Activated T-cell treated with anti-CD3 and anti-CD28 coated beads for 1 hour (primary cell): ENCODE measurements at regions not wholly inside any gene's neighbourhood (a gene's known extent, or its start where the extent isn't known, plus 50 kb on each side); places are given as distances from the start of the nearest gene placed in this dataset.

Experiments used
- DNase-seq: peaks from one replicate; pipeline ENCODE4 v3.0.0-alpha.2; 2020; ENCODE audit warnings: low read depth

GRCh38 chr3:193754719-193755118 lies 161.7 kb downstream of the OPA1 start:
- DNase-seq = no peak

- DNase-seq = no peak
Measured at GRCh38 chr3:193756536-193756935, 163.5 kb downstream of the OPA1 start.

GRCh38 chr3:193757457-193757856 lies 164.4 kb downstream of the OPA1 start:
- DNase-seq = no peak

- no peak for DNase-seq
Measured at GRCh38 chr3:193761969-193762368, 169.0 kb downstream of the OPA1 start.

GRCh38 chr3:193762657-193763056 lies 169.6 kb downstream of the OPA1 start:
- no peak for DNase-seq

GRCh38 chr3:193764959-193765358 lies 172.0 kb downstream of the OPA1 start:
- DNase-seq = no peak

- no peak for DNase-seq
Measured at GRCh38 chr3:193767353-193768069, 174.5 kb downstream of the OPA1 start.

- no peak for DNase-seq
Measured at GRCh38 chr3:193768070-193768394, 175.0 kb downstream of the OPA1 start.

GRCh38 chr3:193769437-193769836 lies 176.4 kb downstream of the OPA1 start:
- DNase-seq = no peak

- DNase-seq = no peak
Measured at GRCh38 chr3:193771011-193771652, 178.1 kb downstream of the OPA1 start.

GRCh38 chr3:193771653-193772421 lies 178.8 kb downstream of the OPA1 start:
- no peak for DNase-seq

GRCh38 chr3:193772422-193772763 lies 179.4 kb downstream of the OPA1 start:
- DNase-seq = no peak

- no peak for DNase-seq
Measured at GRCh38 chr3:193773266-193774220, 180.5 kb downstream of the OPA1 start.

GRCh38 chr3:193774272-193774915 lies 181.4 kb downstream of the OPA1 start:
- DNase-seq = no peak

- DNase-seq = no peak
Measured at GRCh38 chr3:193774916-193775285, 181.9 kb downstream of the OPA1 start.

GRCh38 chr3:193775421-193776077 lies 182.5 kb downstream of the OPA1 start:
- no peak for DNase-seq

GRCh38 chr3:193776626-193777358 lies 183.8 kb downstream of the OPA1 start:
- DNase-seq = no peak

GRCh38 chr3:193777524-193777923 lies 184.5 kb downstream of the OPA1 start:
- no peak for DNase-seq

- no peak for DNase-seq
Measured at GRCh38 chr3:193778676-193779075, 185.7 kb downstream of the OPA1 start.

GRCh38 chr3:193779933-193780332 lies 186.9 kb downstream of the OPA1 start:
- DNase-seq = no peak

GRCh38 chr3:193780397-193780796 lies 187.4 kb downstream of the OPA1 start:
- no peak for DNase-seq
